ENCODE measurements at regions not wholly inside any gene's neighbourhood (a gene's known extent, or its start where the extent isn't known, plus 50 kb on each side); places are given as distances from the start of the nearest gene placed in this dataset.

DNA sequence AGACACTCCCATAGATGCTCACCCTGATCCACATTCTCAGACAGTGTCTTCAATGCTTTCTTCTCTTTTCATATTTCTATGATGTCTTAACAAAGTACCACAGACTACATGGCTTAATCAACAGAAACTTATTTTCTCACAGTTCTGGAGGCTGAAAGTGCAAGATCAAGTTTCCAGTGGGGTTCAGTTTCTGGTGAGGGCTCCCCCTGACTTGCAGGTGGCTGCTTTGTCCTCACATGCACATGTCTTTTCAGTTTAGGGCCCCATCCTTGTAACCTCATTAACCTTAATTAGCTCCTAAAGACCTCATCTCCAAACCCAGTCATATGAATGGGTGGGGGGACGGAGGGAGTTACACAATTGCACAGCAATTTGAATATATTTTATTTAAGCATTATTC, 335.8 kb downstream of the AASDHPPT start:
- H4K20me1 ChIP-seq (ENCODE audit: control insufficient read depth, extremely low read depth, insufficient read depth, low read length) = no peaks in the 10 kb centered on the region
- no peak overlapping the region for H2AFZ ChIP-seq (ENCODE audit: low read length)
- no peak overlapping the region for H3K4me3 ChIP-seq (replicated peaks in 1 of 4; ENCODE audit: control extremely low read depth in 1 of 4, insufficient read depth in 1 of 4, low read depth in 3 of 4, low read length in 4 of 4)
- H3K27ac ChIP-seq (ENCODE audit: insufficient read depth, low read length) = no peak overlapping the region
- H3K79me2 ChIP-seq (ENCODE audit: control insufficient read depth, insufficient read depth, low read length) = no peaks in the 10 kb centered on the region
- no peaks in the 10 kb centered on the region for H3K4me1 ChIP-seq (ENCODE audit: control insufficient read depth, extremely low read depth, insufficient read depth, low read length)
- no peak for DNase-seq (ENCODE audit: low read depth in 2 of 2)
- no peak overlapping the region for H3K9ac ChIP-seq (ENCODE audit: insufficient read depth, low read length)
- H3K4me2 ChIP-seq (ENCODE audit: extremely low read depth, insufficient read depth, low read length) = no peak overlapping the region
- TF ChIP-seq EZH2 (IDR thresholded peaks at IDR 0.05; ENCODE audit: low read length, missing control alignments) = no peak
- TF ChIP-seq, protein P1, sequence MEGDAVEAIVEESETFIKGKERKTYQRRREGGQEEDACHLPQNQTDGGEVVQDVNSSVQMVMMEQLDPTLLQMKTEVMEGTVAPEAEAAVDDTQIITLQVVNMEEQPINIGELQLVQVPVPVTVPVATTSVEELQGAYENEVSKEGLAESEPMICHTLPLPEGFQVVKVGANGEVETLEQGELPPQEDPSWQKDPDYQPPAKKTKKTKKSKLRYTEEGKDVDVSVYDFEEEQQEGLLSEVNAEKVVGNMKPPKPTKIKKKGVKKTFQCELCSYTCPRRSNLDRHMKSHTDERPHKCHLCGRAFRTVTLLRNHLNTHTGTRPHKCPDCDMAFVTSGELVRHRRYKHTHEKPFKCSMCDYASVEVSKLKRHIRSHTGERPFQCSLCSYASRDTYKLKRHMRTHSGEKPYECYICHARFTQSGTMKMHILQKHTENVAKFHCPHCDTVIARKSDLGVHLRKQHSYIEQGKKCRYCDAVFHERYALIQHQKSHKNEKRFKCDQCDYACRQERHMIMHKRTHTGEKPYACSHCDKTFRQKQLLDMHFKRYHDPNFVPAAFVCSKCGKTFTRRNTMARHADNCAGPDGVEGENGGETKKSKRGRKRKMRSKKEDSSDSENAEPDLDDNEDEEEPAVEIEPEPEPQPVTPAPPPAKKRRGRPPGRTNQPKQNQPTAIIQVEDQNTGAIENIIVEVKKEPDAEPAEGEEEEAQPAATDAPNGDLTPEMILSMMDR (conservative IDR thresholded peaks at IDR 0.05 in 1 of 2, IDR thresholded peaks at IDR 0.05 in 1 of 2; ENCODE audit: low read depth in 1 of 2, low read length in 2 of 2) = no peak
- H3K27me3 ChIP-seq (ENCODE audit: control insufficient read depth, insufficient read depth, low read length) = no peaks in the 10 kb centered on the region
- H3K36me3 ChIP-seq (ENCODE audit: control insufficient read depth, insufficient read depth, low read length) = no peaks in the 10 kb centered on the region
- H3K9me3 ChIP-seq (ENCODE audit: control insufficient read depth, insufficient read depth, low read depth, low read length) = no peaks in the 10 kb centered on the region

DNA sequence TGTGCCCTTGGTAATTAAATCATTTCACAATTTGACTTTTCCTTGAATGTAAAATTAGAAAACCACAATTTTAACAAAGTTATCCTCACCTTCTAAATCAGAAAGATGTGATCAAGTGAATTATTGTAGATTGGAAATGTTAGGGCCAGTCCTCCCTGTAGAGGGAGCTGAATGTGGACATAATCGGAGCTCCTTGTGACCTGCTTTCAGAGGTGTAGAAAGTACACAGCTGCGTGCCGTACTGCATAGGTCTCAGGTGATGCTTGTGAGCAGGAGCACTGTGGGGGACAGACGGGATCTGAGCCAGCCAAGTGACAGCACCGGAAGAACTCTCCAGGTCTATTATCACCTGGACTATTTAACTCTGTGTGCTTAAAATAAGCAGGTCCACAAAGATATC, 338.0 kb downstream of the AASDHPPT start:
- H3K4me3 ChIP-seq (replicated peaks in 1 of 4; ENCODE audit: control extremely low read depth in 1 of 4, insufficient read depth in 1 of 4, low read depth in 3 of 4, low read length in 4 of 4) = no peak overlapping the region
- H3K36me3 ChIP-seq (ENCODE audit: control insufficient read depth, insufficient read depth, low read length) = no peaks in the 10 kb centered on the region

DNA sequence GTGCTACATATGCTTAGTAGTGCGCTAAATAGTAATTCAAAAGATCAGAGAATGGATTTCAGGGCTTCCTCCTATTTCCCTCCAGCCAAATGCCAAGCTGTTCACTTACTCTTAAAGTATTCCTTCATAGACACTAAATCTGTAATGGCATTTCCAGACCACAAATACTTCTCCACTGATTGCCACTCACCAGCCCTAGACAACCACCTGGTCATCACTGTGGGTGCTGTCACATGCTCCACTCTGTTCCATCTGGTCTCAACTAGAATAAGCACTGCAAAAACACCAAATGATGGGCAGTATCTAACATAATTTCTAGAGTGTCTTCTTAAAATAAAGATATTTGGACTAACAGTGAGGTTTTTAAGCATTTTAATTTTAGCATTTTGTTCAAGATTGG, 341.3 kb downstream of the AASDHPPT start:
- H3K9ac ChIP-seq (ENCODE audit: insufficient read depth, low read length) = no peak overlapping the region
- no peaks in the 10 kb centered on the region for H4K20me1 ChIP-seq (ENCODE audit: control insufficient read depth, extremely low read depth, insufficient read depth, low read length)
- H3K27ac ChIP-seq (ENCODE audit: insufficient read depth, low read length) = no peak overlapping the region
- H3K36me3 ChIP-seq (ENCODE audit: control insufficient read depth, insufficient read depth, low read length) = no peaks in the 10 kb centered on the region
- no peak overlapping the region for H2AFZ ChIP-seq (ENCODE audit: low read length)
- DNase-seq (ENCODE audit: low read depth in 2 of 2) = peak in 1 of 2 donors; percentile 8
- H3K9me3 ChIP-seq (ENCODE audit: control insufficient read depth, insufficient read depth, low read depth, low read length) = no peaks in the 10 kb centered on the region
- TF ChIP-seq EZH2 (IDR thresholded peaks at IDR 0.05; ENCODE audit: low read length, missing control alignments) = no peak
- no peaks in the 10 kb centered on the region for H3K4me1 ChIP-seq (ENCODE audit: control insufficient read depth, extremely low read depth, insufficient read depth, low read length)
- H3K79me2 ChIP-seq (ENCODE audit: control insufficient read depth, insufficient read depth, low read length) = no peaks in the 10 kb centered on the region
- no peaks in the 10 kb centered on the region for H3K27me3 ChIP-seq (ENCODE audit: control insufficient read depth, insufficient read depth, low read length)
- H3K4me2 ChIP-seq (ENCODE audit: extremely low read depth, insufficient read depth, low read length) = no peak overlapping the region
- no peak overlapping the region for H3K4me3 ChIP-seq (replicated peaks in 1 of 4; ENCODE audit: control extremely low read depth in 1 of 4, insufficient read depth in 1 of 4, low read depth in 3 of 4, low read length in 4 of 4)

More for the DNA sequence above, 338.0 kb downstream of the AASDHPPT start:
- H3K27me3 ChIP-seq (ENCODE audit: control insufficient read depth, insufficient read depth, low read length) = no peaks in the 10 kb centered on the region
- TF ChIP-seq, protein P1 (conservative IDR thresholded peaks at IDR 0.05 in 1 of 2, IDR thresholded peaks at IDR 0.05 in 1 of 2; ENCODE audit: low read depth in 1 of 2, low read length in 2 of 2) = no peak
- TF ChIP-seq EZH2 (IDR thresholded peaks at IDR 0.05; ENCODE audit: low read length, missing control alignments) = no peak
- H3K79me2 ChIP-seq (ENCODE audit: control insufficient read depth, insufficient read depth, low read length) = no peaks in the 10 kb centered on the region
- no peaks in the 10 kb centered on the region for H4K20me1 ChIP-seq (ENCODE audit: control insufficient read depth, extremely low read depth, insufficient read depth, low read length)
- H3K9ac ChIP-seq (ENCODE audit: insufficient read depth, low read length) = no peak overlapping the region
- DNase-seq (ENCODE audit: low read depth in 2 of 2) = no peak
- H3K4me2 ChIP-seq (ENCODE audit: extremely low read depth, insufficient read depth, low read length) = no peak overlapping the region
- no peaks in the 10 kb centered on the region for H3K4me1 ChIP-seq (ENCODE audit: control insufficient read depth, extremely low read depth, insufficient read depth, low read length)
- H3K27ac ChIP-seq (ENCODE audit: insufficient read depth, low read length) = no peak overlapping the region
- H2AFZ ChIP-seq (ENCODE audit: low read length) = no peak overlapping the region
- no peaks in the 10 kb centered on the region for H3K9me3 ChIP-seq (ENCODE audit: control insufficient read depth, insufficient read depth, low read depth, low read length)
